Fibroblast of skin of left biceps (primary cell): ENCODE measurements at regions not wholly inside any gene's neighbourhood (a gene's known extent, or its start where the extent isn't known, plus 50 kb on each side); places are given as distances from the start of the nearest gene placed in this dataset.

Source experiments
- DNase-seq, 2 experiments: peaks; one replicate each; pipeline ENCODE4 v3.0.0-alpha.2; 2013; ENCODE audit warnings: low read depth in 2 of 2

- no peak for DNase-seq
Observed at GRCh38 chr13:33515146-33515545, 229.6 kb upstream of the STARD13 start.

- DNase-seq, result no peak
Observed at GRCh38 chr13:33518452-33518851, 232.9 kb upstream of the STARD13 start.

GRCh38 chr13:33519561-33520467, 234.3 kb upstream of the STARD13 start:
- peak; percentile 78 to 82 for DNase-seq

GRCh38 chr13:33520468-33520839, 234.9 kb upstream of the STARD13 start:
- no peak for DNase-seq

GRCh38 chr13:33524086-33524485, 238.5 kb upstream of the STARD13 start:
- peak; percentile 83 to 85 for DNase-seq

GRCh38 chr13:33525763-33526162, 240.2 kb upstream of the STARD13 start:
- no peak for DNase-seq

- no peak for DNase-seq
Observed at GRCh38 chr13:33526718-33527117, 241.2 kb upstream of the STARD13 start.

- DNase-seq, result no peak
Observed at GRCh38 chr13:33528896-33529295, 243.3 kb upstream of the STARD13 start.

GRCh38 chr13:33531484-33531883, 245.9 kb upstream of the STARD13 start:
- no peak for DNase-seq

GRCh38 chr13:33535061-33535460, 249.5 kb upstream of the STARD13 start:
- no peak for DNase-seq

- no peak for DNase-seq
Observed at GRCh38 chr13:33536601-33537000, 251.0 kb upstream of the STARD13 start.

GRCh38 chr13:33537026-33537425, 251.5 kb upstream of the STARD13 start:
- no peak for DNase-seq

- DNase-seq, result no peak
Observed at GRCh38 chr13:33537676-33538075, 252.1 kb upstream of the STARD13 start.

- no peak for DNase-seq
Observed at GRCh38 chr13:33541456-33541855, 255.9 kb upstream of the STARD13 start.

- DNase-seq, result no peak
Observed at GRCh38 chr13:33541962-33542308, 256.4 kb upstream of the STARD13 start.

GRCh38 chr13:33542309-33543088, 256.9 kb upstream of the STARD13 start:
- peak; percentile 99 for DNase-seq

GRCh38 chr13:33543089-33543459, 257.5 kb upstream of the STARD13 start:
- DNase-seq, result no peak

- no peak for DNase-seq
Observed at GRCh38 chr13:33543631-33544265, 258.2 kb upstream of the STARD13 start.

- no peak for DNase-seq
Observed at GRCh38 chr13:33544308-33544707, 258.8 kb upstream of the STARD13 start.

GRCh38 chr13:33545492-33545891, 259.9 kb upstream of the STARD13 start:
- DNase-seq, result no peak

- DNase-seq, result no peak
Observed at GRCh38 chr13:33547035-33547434, 261.5 kb upstream of the STARD13 start.

- no peak for DNase-seq
Observed at GRCh38 chr13:33548069-33548468, 262.5 kb upstream of the STARD13 start.

- DNase-seq, result no peak
Observed at GRCh38 chr13:33550276-33550675, 264.7 kb upstream of the STARD13 start.
